ENCODE measurements at regions not wholly inside any gene's neighbourhood (a gene's known extent, or its start where the extent isn't known, plus 50 kb on each side); places are given as distances from the start of the nearest gene placed in this dataset.
"Not testable (repeated sequence)": the region's sequence is repeated elsewhere in the genome, so short reads cannot be mapped to it uniquely, and the experiment has no call there.

- WGBS, 2 donors (ENCODE audit: low coverage in 1 of 2), result 67 to 71% methylated on average over 6 of the region's 6 CpGs
- Histone ChIP-seq H3K4me3 (no peak overlapping the region), H3K9me3 (no peaks in the 10 kb centered on the region), H3K4me1 (no peaks in the 10 kb centered on the region), H3K36me3 (no peaks in the 10 kb centered on the region), H3K27me3 (no peaks in the 10 kb centered on the region), H3K27ac (no peak overlapping the region)
- TF ChIP-seq POLR2AphosphoS5 (IDR thresholded peaks at IDR 0.05) (no peak), CTCF (IDR thresholded peaks at IDR 0.05) (no peak), POLR2A (IDR thresholded peaks at IDR 0.05) (no peak), EP300 (IDR thresholded peaks at IDR 0.05) (no peak)
- ATAC-seq, result no peak
Measured at GRCh38 chr18:68397241-68398035, 317.5 kb downstream of the TMX3 start.

DNA sequence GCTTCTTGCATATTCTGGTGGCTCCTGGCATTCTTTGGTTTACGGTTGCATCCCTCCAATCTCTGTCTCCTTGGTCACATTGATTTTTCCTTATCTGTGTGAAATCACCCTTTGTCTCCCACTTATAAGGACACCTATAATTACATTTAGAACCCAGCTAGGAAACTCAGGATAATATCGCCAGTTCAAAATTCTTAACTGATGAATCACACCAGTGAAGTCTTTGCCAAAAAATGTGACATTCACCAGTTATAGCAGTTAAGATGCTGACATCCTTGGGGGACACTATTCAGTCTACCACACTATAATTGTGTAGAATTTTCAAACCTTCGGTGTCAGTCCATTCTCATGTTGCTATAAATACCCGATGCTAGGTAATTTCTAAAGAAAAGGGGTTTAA is 320.2 kb downstream of the TMX3 start:
- TF ChIP-seq EP300 (IDR thresholded peaks at IDR 0.05) (no peak), POLR2AphosphoS5 (IDR thresholded peaks at IDR 0.05) (no peak), POLR2A (IDR thresholded peaks at IDR 0.05) (no peak), CTCF (IDR thresholded peaks at IDR 0.05) (no peak)
- no peak for ATAC-seq
- no peak overlapping the region for H3K27ac ChIP-seq
- H3K27me3 ChIP-seq, result no peaks in the 10 kb centered on the region
- H3K36me3 ChIP-seq, result no peaks in the 10 kb centered on the region
- WGBS, 2 donors (ENCODE audit: low coverage in 1 of 2), result 79 to 100% methylated on average over 3 to 4 of the region's 4 CpGs
- H3K9me3 ChIP-seq, result no peaks in the 10 kb centered on the region
- no peaks in the 10 kb centered on the region for H3K4me1 ChIP-seq
- no peak overlapping the region for H3K4me3 ChIP-seq

- no peak for TF ChIP-seq POLR2A (IDR thresholded peaks at IDR 0.05)
- TF ChIP-seq EP300 (IDR thresholded peaks at IDR 0.05), result no peak
- TF ChIP-seq POLR2AphosphoS5 (IDR thresholded peaks at IDR 0.05), result no peak
- TF ChIP-seq CTCF (IDR thresholded peaks at IDR 0.05), result no peak
- Histone ChIP-seq H3K4me1 (no peaks in the 10 kb centered on the region), H3K27ac (no peak overlapping the region)
Measured at GRCh38 chr18:68391801-68392200, 323.1 kb downstream of the TMX3 start.

DNA sequence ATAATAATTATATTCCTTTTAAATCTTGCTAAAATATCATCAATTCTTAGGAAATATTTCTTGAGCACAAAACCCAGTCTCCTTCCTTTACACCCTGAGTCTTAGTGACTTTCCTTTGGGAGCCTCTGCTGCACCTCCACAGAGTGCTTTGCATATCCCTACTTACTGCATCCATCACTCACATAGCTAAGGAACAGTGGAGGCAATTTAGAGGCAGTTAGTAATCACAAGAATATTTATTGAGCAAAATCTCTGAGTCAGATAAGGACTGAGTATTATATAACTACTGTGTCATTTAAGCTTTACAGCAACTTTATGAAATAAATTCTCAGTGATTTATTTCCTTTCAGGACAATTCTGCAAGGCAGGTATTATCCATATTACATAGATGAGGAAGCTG is 327.7 kb downstream of the TMX3 start:
- no peaks in the 10 kb centered on the region for H3K27me3 ChIP-seq
- no peak overlapping the region for H3K4me3 ChIP-seq
- H3K9me3 ChIP-seq, result peaks cover 0 to 6% (median 0%) of the 10 kb centered on the region in 3 donors
- no peaks in the 10 kb centered on the region for H3K4me1 ChIP-seq
- H3K36me3 ChIP-seq, result no peaks in the 10 kb centered on the region
- TF ChIP-seq POLR2A (IDR thresholded peaks at IDR 0.05), result no peak
- no peak for TF ChIP-seq POLR2AphosphoS5 (IDR thresholded peaks at IDR 0.05)
- H3K27ac ChIP-seq, result no peak overlapping the region
- ATAC-seq, result no peak

More at GRCh38 chr18:68391801-68392200, 323.1 kb downstream of the TMX3 start:
- no peak for ATAC-seq
- Histone ChIP-seq H3K9me3 (no peaks in the 10 kb centered on the region), H3K4me3 (no peak overlapping the region), H3K36me3 (no peaks in the 10 kb centered on the region), H3K27me3 (no peaks in the 10 kb centered on the region)

- H3K9me3 ChIP-seq, H3K4me1 ChIP-seq, H3K27me3 ChIP-seq, ATAC-seq, H3K36me3 ChIP-seq, H3K27ac ChIP-seq, H3K4me3 ChIP-seq: not testable (repeated sequence)
- no CpG with 5 or more reads among the region's 1 CpG for WGBS, 2 donors (ENCODE audit: low coverage in 1 of 2)
Measured at GRCh38 chr18:68383979-68384378, 330.9 kb downstream of the TMX3 start.

GRCh38 chr18:68376926-68377325 is 338.0 kb downstream of the TMX3 start:
- H3K9me3 ChIP-seq, result no peaks in the 10 kb centered on the region
- no peaks in the 10 kb centered on the region for H3K27me3 ChIP-seq
- no peak overlapping the region for H3K4me3 ChIP-seq
- TF ChIP-seq EP300 (IDR thresholded peaks at IDR 0.05), result no peak
- no peak for TF ChIP-seq POLR2AphosphoS5 (IDR thresholded peaks at IDR 0.05)
- TF ChIP-seq POLR2A (IDR thresholded peaks at IDR 0.05), result no peak
- no peak for TF ChIP-seq CTCF (IDR thresholded peaks at IDR 0.05)
- no peaks in the 10 kb centered on the region for H3K4me1 ChIP-seq
- no peak for ATAC-seq
- H3K36me3 ChIP-seq, result no peaks in the 10 kb centered on the region
- H3K27ac ChIP-seq, result no peak overlapping the region
